A673 (cell line): ENCODE measurements at regions not wholly inside any gene's neighbourhood (a gene's known extent, or its start where the extent isn't known, plus 50 kb on each side); places are given as distances from the start of the nearest gene placed in this dataset.

Experiments
- BruUV-seq: library from RNA; stranded (reverse); fragments of 400-500 nt; replicated peaks from 2 replicates; lab custom pipeline; 2021; lab: Mats Ljungman, UMichigan
- CTCF ChIA-PET: fragments of 300-600 bp; sonication (Branson Sonifier 250); formaldehyde crosslinking; loops from one replicate; lab custom pipeline; 2022; ENCODE audit warnings: antibody characterized with exemption; lab: Charles Lee
- POLR2A ChIA-PET: fragments of 300-600 bp; sonication (Branson Sonifier 250); formaldehyde crosslinking; loops from one replicate; lab custom pipeline; 2022; ENCODE audit warnings: antibody characterized with exemption; ENCODE audit not compliant: low non-redundant PET; lab: Charles Lee
- DNase-seq: peaks from one replicate; pipeline ENCODE4 v3.0.0-alpha.2; 2015; ENCODE audit warnings: low spot score
- H3K27ac ChIP-seq: fragments of 200-600 bp; sonication (generic); 2 replicates; pipeline ENCODE4 v1.5.1; 2016; ENCODE audit warnings: mixed run types, low read depth, mild to moderate bottlenecking, mixed read lengths, antibody characterized with exemption, low read length; ENCODE audit not compliant: poor library complexity, severe bottlenecking
- H3K27me3 ChIP-seq: fragments of 200-600 bp; sonication (generic); replicated peaks from 2 replicates; pipeline ENCODE4 v1.6.1; 2017; ENCODE audit warnings: mixed run types, low read depth, mild to moderate bottlenecking, mixed read lengths, antibody characterized with exemption, low read length; ENCODE audit not compliant: insufficient read depth, poor library complexity
- H3K36me3 ChIP-seq: fragments of 200-600 bp; sonication (generic); 2 replicates; pipeline ENCODE4 v1.6.1; 2016; ENCODE audit warnings: mixed run types, mild to moderate bottlenecking, mixed read lengths, antibody characterized with exemption, low read length; ENCODE audit not compliant: insufficient read depth, poor library complexity, severe bottlenecking
- H3K4me1 ChIP-seq: fragments of 200-600 bp; sonication (generic); 2 replicates; pipeline ENCODE4 v1.6.1; 2017; ENCODE audit warnings: mixed run types, mild to moderate bottlenecking, mixed read lengths, antibody characterized with exemption, low read length; ENCODE audit not compliant: insufficient read depth, poor library complexity, severe bottlenecking
- H3K4me3 ChIP-seq: fragments of 200-600 bp; sonication (generic); 2 replicates; pipeline ENCODE4 v1.5.1; 2016; ENCODE audit warnings: low read depth, mixed run types, mild to moderate bottlenecking, mixed read lengths, low read length; ENCODE audit not compliant: poor library complexity, severe bottlenecking
- H3K9me3 ChIP-seq: fragments of 200-600 bp; sonication (generic); 2 replicates; pipeline ENCODE4 v1.6.1; 2016; ENCODE audit warnings: mixed run types, low read depth, mild to moderate bottlenecking, mixed read lengths, antibody characterized with exemption, low read length; ENCODE audit not compliant: poor library complexity, severe bottlenecking
- CTCF ChIP-seq: fragments of 300-800, 200-600 bp; sonication (generic); conservative IDR thresholded peaks from 2 replicates; pipeline ENCODE4 v1.5.1; 2017; ENCODE audit warnings: low read depth, mild to moderate bottlenecking, antibody characterized with exemption, low read length, moderate library complexity, mixed read lengths
- EZH2 ChIP-seq: fragments of 200-600 bp; sonication (generic); IDR thresholded peaks from 2 replicates; pipeline ENCODE4 v1.6.1; 2017; ENCODE audit warnings: borderline replicate concordance, low read depth, mild to moderate bottlenecking, mixed read lengths, antibody characterized with exemption, low read length; ENCODE audit not compliant: poor library complexity, severe bottlenecking
- intact Hi-C: fragments of 100-400 bp; cut with micrococcal nuclease; formaldehyde crosslinking; loops from one replicate; pipeline ENCODE4 v1.10.0; 2022; ENCODE audit not compliant: unreplicated experiment

- DNase-seq, result no peak
- peaks cover 3% of the 10 kb centered on the region for H3K27me3 ChIP-seq
- no peak overlapping the region for H3K4me3 ChIP-seq
- no peak overlapping the region for H3K27ac ChIP-seq
- CTCF ChIA-PET, result no interaction called here
- H3K9me3 ChIP-seq, result no peaks in the 10 kb centered on the region
- no peak for TF ChIP-seq CTCF
- no peak for TF ChIP-seq EZH2
- H3K4me1 ChIP-seq, result no peaks in the 10 kb centered on the region
- H3K36me3 ChIP-seq, result no peaks in the 10 kb centered on the region
- BruUV-seq, result no TSS peak
- POLR2A ChIA-PET, result no interaction called here
- intact Hi-C loops, result no loop called here
These were observed 335.9 kb upstream of the NT5C1B start for GRCh38 chr2:18925296-18925695.

GRCh38 chr2:18924886-18925285, 335.5 kb upstream of the NT5C1B start:
- intact Hi-C loops, result no loop called here
- no TSS peak for BruUV-seq
- no peaks in the 10 kb centered on the region for H3K4me1 ChIP-seq
- CTCF ChIA-PET, result no interaction called here
- no peak overlapping the region for H3K27ac ChIP-seq
- POLR2A ChIA-PET, result no interaction called here
- no peak for DNase-seq
- H3K36me3 ChIP-seq, result no peaks in the 10 kb centered on the region
- TF ChIP-seq EZH2, result no peak
- TF ChIP-seq CTCF, result no peak
- H3K4me3 ChIP-seq, result no peak overlapping the region
- peaks cover 3% of the 10 kb centered on the region for H3K27me3 ChIP-seq
- no peaks in the 10 kb centered on the region for H3K9me3 ChIP-seq

- no peak for DNase-seq
- ChIA-PET CTCF (no interaction called here), POLR2A (no interaction called here)
- Histone ChIP-seq H3K27ac (no peak overlapping the region), H3K4me3 (no peak overlapping the region), H3K27me3 (peaks cover 3% of the 10 kb centered on the region), H3K36me3 (no peaks in the 10 kb centered on the region), H3K4me1 (no peaks in the 10 kb centered on the region), H3K9me3 (no peaks in the 10 kb centered on the region)
- BruUV-seq, result no TSS peak
- intact Hi-C loops, result no loop called here
- no peak for TF ChIP-seq EZH2
- no peak for TF ChIP-seq CTCF
These were observed 335.0 kb upstream of the NT5C1B start for GRCh38 chr2:18924386-18924785.
